HG02870 (cell line): ENCODE measurements at regions not wholly inside any gene's neighbourhood (a gene's known extent, or its start where the extent isn't known, plus 50 kb on each side); places are given as distances from the start of the nearest gene placed in this dataset.
"Not testable (repeated sequence)": the region's sequence is repeated elsewhere in the genome, so short reads cannot be mapped to it uniquely, and the experiment has no call there.

Experiments used
- ATAC-seq: cut with Tn5 transposase; IDR thresholded peaks from one replicate; pipeline ENCODE4 v1.9.1; 2021; ENCODE audit warnings: mild to moderate bottlenecking, moderate library complexity; ENCODE audit not compliant: unreplicated experiment

DNA sequence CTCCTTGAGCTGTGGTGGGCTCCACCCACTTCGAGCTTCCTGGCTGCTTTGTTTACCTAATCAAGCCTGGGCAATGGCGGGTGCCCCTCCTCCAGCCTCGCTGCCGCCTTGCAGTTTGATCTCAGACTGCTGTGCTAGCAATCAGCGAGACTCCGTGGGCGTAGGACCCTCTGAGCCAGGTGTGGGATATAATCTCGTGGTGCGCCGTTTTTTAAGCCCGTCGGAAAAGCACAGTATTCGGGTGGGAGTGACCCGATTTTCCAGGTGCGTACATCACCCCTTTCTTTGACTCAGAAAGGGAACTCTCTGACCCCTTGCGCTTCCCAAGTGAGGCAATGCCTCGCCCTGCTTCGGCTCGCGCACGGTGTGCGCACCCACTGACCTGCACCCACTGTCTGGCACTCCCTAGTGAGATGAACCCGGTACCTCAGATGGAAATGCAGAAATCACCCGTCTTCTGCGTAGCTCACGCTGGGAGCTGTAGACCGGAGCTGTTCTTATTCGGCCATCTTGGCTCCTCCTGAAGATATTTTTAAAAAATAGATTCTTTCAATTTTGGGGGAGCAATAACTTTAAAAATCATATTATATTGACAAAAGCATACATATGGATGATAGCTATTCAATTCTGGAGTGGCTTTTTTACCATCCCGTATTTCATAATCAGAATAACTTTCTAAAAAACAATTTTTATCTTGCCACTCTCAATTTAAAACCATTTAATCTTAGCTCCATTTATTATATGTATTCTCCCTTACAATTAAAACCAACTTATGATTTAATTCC lies 517.5 kb upstream of the NUDT12 start:
- not testable (repeated sequence) for ATAC-seq

DNA sequence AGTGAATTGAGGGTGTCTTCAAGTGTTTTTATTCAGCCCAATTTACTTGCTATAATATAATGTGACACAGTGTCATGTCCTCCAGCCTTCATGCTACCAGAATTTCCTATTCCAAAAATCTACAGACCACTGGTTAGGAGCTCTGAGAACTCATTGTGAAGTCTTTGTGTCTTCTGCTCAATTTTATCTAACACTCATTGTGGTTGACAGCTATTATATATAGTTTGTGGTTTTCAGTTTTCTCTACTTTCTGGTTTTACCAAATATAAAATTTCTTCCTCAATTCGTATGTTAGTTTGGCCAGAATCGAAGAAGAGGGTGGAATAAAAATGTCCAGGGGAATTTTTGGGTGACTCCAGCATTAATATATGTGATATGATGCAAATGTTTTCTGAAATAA lies 509.3 kb upstream of the NUDT12 start:
- ATAC-seq: no peak

DNA sequence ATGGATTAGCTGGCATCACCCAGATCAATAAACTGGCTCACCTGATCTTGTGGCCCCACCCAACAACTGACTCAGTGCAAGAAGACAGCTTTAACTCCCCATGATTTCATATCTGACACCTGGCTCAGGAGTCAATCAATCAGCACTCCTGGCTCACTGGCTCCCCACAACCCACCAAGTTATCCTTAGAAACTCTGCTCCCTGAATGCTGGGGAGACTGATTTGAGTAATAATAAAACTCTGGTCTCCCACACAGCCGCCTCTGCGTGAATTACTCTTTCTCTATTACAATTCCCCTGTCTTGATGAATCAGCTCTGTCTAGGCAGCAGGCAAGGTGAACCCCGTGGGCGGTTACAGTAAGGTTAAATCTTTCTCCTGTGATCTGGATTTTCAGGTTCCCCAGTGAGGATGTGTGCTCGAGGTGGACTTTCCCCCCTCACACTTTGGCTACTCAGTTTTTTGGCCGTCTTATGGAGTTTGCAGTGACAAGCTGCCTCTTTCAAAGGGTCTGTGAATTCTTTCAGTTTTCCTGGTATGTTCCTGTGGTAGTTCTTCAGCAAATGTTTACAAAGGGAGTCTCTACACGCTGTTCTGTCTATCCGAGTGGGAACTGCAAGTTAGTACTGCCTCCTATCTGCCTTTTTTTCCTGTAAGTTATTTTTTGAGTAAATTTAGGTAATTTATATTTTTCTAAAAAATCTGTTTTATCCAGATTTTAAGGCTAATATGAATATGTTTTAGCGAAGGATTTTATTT lies 500.2 kb upstream of the NUDT12 start:
- ATAC-seq: no peak

DNA sequence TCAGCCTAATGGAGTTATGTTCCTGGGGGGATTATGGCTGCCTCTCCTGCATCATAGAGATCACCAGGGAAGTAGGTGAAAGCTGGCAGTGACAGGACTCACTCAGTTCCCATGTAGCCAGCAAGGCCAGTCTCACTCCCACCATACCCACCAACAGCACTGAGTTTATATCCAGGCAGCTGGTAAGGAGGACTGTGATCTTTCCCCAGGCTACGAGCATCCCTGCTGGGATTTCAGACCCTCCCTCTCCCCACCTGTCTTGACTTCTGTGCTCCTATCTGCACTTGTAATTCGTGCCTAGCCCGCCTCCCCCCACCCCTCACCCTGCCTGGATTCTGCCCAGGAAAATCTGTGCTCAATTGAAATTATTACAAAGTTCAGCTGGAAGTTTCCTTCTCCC lies 499.1 kb upstream of the NUDT12 start:
- ATAC-seq: no peak

DNA sequence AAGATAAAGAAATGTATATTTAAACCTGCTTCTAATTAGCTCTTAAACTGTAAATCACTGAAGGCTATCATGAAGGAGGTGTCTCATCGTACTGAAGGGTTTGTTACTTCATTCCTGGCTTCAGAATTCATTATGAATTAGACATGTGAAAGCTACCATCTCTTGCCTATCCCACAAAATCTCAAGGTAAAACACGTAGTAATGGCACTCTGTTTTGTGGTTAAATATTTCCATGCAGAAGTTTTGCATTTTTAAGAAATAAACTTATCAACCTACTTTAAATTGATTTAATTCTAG lies 490.7 kb upstream of the NUDT12 start:
- no peak for ATAC-seq

DNA sequence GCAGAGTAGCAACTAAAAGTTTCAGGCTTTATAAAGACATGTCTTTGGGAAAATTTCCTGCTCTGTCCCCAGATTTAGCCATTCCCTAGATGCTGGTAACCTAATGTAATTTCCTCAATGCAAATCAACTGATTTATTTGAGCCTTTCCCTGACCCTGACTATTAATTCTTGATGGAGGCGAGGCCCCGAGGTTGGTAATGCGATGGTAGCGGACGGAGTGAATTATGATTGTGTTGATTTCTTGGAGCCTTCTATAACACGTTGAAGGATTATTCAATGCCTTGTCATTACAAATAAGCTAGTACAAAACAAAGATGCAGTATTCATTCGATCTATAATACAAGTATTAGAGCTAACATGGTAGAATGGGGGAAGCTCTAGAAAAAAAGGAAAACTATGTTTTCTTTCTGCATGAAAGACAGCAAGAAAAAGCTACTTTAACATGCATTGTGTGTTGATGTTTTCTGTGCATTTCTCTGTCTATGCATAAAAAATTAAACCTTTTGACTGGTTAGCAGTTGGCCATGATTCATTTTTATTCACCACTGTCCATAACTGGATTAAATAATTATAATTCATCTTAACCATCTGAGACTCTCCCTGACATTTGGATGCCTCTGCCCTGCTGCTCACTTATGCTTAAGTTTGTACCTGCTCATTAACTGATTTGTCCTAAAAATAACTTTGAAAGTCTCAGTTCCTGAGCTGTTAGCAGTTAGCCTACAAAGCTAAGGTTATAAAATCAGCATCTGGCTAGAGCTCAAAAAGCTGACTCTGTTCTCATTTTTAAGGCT lies 490.2 kb upstream of the NUDT12 start:
- ATAC-seq: no peak

DNA sequence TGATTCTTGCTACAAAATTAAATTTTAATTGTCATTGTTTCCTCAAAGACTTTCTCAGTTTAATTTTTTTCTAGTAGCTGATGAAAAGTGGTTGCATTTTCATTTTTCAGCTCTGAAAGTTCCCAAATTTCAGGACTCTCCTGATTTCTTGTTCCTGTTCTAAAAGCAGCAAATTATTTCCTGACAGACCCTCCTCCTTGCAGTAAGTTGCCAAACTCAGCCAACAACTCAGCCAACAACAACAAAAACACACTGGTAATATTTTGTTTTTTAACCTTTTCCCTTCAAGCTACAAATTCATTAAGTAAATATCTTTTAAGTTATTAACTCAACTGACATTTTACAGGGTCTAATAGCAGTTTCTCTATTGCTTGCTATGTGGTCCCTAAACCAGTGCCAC lies 487.8 kb upstream of the NUDT12 start:
- ATAC-seq: no peak

DNA sequence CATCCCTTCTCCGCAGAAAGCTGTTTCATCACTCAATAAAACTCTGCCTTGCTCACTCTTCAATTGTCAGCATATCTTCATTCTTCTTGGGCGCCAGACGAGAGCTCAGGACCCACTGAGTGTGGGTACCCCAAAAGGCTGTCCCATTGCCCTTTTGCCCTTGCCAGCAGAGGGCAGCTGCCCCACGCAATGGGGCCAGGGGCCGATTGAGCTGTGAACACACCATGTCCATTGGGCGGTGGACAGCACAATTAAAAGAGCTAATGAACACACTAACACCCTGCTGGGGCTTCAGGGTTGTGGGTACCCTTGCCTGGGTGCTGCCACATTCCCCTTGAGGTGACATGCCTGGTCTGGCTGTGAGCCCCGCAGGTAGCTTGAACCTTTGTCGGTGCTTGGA lies 487.2 kb upstream of the NUDT12 start:
- ATAC-seq: no peak

DNA sequence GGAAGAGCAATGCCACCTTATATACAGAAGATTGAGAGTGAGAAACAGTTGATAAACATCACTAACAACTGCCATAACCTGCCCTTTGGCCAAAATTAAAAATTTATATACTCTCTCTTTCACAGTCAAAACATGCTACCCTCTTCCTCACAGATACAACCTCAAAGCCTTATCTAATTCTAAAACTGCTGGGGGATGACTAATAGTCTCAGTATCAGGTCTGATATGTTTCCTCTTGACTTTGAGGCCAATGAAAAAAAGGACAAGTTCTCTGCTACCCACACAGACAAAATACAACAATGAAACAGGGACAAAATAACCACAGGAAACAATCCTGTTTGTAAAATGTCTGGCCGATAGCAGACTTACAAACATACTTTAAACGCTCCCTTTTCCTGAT lies 485.6 kb upstream of the NUDT12 start:
- ATAC-seq: no peak

DNA sequence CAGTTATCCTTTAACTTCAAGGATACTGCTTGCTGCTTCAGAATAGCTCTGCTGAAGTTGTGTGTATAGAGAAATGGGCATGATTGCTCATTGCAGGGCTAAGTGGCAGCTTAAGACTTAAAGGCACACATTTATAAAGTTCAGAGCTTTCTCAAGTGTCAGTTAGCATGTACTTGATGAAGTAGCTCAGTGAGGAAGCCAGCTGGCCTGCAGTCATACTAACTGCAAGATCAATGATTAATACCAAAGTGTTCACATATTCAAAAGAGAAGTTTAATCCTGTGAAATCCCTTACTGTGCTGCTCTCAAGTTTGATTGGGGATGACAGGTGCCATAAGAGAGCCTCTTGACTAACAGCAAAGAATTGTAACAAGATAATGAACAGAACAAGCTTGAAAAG lies 483.4 kb upstream of the NUDT12 start:
- no peak for ATAC-seq

DNA sequence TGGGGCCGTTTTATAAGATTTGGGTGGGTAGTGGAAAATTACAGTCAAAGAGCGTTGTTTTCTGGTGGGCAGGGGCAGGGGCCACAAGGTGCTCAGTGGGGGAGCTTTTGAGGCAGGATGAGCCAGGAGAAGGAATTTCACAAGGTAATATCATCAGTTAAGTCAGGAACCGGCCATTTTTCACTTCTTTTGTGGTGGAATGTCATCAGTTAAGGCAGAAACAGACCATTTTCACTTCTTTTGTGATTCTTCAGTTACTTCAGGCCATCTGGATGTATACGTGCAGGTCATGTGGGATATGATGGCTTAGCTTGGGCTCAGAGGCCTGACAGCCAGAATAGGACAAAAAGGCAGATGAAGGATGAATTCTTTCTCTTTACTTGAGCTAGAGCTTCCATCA lies 477.3 kb upstream of the NUDT12 start:
- not testable (repeated sequence) for ATAC-seq

DNA sequence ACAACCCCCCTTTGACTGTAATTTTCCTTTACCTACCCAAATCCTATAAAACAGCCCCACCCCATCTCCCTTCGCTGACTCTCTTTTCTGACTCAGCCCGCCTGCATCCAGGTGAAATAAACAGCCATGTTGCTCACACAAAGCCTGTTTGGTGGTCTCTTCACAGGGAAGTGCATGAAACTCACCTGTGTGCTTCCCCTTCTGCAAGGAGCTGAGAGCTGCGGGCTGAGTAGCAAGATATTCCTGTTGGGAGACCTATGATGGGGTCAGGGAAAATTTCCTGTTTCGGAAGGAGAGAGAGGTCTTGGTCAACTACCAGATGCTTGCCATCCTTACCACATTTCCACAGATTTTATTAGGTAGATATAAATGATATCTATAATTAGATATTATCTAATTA lies 474.5 kb upstream of the NUDT12 start:
- ATAC-seq: not testable (repeated sequence)

DNA sequence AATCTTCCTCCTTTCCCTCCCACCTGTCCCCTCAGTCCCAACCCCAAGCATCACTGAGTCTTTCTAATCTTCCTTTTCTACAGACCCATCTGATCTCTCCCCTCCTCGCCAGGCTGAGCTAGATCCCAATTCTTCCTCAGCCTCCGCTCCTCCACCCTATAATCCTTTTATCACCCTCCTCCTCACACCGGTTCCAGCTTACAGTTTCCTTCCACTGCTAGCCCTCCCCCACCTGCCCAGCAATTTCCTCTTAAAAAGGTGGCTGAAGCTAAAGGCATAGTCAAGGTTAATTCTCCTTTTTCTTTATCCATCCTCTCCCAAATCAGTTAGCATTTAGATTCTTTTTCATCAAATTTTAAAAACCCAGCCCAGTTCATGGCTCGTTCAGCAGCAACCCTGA lies 470.6 kb upstream of the NUDT12 start:
- not testable (repeated sequence) for ATAC-seq

DNA sequence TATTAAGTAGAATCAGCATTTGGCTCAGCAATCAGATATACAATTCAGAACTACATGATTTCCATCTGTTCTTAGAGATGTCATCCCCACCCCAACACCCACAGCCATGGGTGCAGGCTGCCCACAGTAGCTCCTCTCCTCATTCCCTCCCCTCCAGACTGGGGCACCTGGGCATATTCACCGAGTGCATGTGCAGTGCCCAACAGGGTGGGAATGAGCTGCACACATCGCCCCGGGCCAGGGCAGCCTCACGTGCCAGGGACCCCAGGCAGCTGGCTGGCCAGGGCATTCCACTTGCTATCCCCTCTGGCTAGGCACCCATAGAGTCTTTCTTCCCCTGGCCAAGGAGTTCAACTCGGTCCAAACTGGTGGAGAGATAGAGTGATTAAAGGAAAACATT lies 461.9 kb upstream of the NUDT12 start:
- ATAC-seq: no peak

DNA sequence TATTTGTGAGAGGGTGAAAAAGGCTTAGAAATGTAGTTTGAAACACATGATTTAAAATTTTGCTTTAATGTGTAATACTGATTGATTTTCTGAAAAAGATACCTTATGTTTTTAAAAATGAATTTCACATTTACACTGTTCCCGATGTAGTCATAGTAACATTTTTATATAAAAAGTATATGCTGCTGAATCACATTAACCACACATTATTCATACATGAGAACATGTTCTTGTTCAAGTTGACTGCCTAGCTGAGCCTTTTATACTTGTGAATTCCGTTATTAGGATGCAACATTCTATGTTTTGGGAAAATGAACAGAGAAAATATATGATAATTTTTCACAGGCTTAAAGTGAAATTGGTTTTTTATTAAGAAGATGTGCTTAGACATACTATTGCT lies 461.1 kb upstream of the NUDT12 start:
- no peak for ATAC-seq

DNA sequence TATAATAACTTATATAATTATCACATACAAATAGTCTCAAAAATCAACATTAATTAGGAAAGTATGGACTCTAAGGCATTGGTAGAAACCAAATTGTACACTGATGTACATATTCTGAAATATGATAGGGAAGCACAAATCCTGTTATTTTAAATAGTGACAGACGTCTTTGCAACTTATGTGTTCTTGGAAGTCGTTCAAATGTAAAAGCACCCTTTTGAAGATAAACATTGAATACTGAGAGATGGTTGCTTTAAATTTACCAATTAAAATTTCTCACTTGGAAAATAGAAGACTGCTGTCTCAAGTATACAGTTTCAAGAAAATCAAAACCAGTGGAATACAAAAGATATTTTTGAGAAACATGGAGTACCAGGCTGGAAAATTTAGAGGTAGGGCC lies 457.4 kb upstream of the NUDT12 start:
- no peak for ATAC-seq

DNA sequence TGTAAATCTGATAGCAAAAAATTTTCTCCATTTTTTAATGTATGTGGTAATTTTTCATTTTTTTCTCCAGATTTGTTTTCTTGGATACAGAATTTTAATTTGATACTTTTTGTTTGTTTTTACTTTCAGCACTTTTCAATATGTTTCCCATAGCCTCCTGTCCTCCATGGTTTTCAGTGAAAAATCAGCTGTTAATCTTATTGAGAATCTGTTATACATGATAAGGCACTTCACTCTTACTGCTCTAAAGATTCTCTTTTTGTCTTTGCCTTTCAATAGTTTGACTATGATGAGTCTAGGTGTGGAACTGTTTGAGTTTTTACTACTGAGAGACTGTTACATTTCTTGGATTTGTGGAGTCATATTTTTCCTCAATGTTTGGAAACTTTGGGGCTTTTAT lies 455.7 kb upstream of the NUDT12 start:
- ATAC-seq: no peak

DNA sequence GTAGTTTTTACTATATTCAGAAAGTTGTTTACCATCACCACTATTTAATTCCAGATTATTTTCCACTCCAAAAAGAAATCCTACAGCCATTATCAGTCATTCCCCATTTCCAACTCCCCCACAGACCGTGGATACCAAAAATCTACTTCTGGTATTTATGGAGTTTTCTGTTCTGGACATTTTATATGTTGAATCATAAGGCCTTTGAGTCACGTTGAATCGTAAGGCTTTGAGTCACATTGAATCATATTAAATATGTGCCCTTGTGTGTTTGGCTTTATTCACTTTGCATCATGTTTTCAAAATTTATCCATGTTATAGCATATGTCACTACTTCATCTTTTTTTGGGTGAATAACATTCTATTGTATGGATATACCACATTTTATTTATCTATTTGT lies 454.1 kb upstream of the NUDT12 start:
- ATAC-seq: no peak

DNA sequence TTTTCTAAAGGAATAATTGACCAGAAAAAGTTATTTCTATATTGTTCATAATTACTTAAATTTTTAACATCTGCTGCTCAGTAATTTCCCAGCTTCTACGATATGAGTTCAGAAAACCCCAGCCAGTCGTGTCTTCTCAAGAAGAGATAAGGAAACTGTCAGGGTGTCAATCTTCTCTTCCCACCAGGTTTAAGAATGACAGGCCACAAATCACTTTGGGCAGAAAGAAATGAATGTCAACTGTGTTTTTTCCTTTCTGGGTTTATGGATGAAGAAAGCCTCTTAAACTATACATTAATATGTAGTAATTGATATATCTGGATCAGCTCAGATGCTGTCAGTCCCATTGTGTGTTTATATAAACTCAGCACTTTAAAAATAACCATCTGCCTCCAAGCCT lies 453.2 kb upstream of the NUDT12 start:
- ATAC-seq: no peak

DNA sequence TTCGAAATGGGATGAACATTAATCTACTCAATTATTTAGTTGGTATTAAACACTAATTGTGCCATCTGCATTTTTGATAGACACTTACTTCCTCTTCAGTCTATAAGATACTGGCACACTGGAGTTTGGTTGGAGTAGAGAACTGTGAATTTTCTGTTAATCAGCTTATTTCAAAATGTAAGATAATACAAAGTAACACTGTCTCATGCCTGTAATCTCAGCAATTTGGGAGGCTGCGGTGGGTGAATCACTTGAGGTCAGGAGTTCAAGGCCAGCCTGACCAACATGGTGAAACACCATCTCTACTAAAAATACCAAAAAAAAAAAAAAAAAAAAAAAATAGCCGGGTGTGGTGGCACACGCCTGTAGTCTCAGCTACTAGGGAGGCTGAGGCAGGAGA lies 440.2 kb upstream of the NUDT12 start:
- ATAC-seq: not testable (repeated sequence)

DNA sequence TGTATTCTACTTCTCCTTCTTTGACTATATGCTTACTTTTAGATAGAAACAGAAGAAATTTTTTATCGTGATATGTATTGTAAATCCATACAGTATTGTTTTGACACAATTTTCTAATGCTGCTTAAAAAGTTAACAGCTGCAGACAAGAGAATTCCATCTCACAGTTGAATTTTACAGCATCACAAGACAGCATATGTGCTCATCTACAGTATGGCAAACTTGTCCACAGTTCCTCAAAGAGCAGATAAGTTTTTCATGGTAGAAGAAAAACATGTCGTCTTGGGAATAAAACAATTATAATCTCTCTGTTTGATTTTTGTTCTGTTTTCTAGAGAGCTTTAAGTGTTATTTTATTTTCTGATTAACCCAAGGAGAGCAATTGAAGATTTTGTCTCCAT lies 438.5 kb upstream of the NUDT12 start:
- no peak for ATAC-seq

DNA sequence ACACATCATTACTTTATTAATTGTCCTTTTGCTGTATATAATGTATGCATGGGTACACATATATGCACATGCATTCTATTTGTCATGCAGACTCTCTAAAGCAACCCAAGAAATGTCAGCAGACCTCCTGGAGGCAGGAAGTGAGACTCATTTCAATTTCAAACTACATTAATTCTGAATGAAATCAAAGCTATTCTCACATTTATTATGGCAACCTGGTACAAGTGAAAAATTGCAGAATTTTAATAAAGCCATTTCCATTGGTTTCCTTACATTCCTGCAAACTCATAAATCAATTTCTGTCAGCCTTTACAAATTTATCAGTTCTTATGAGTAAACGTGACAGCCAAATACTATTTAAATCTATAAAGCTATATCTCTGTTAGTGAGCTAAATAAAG lies 430.4 kb upstream of the NUDT12 start:
- ATAC-seq: no peak
